H1 (cell line): ENCODE measurements at regions not wholly inside any gene's neighbourhood (a gene's known extent, or its start where the extent isn't known, plus 50 kb on each side); places are given as distances from the start of the nearest gene placed in this dataset.

Experiments used
- ATF2 ChIP-seq: IDR thresholded peaks from 2 replicates; pipeline ENCODE4 v1.6.1; 2012; ENCODE audit warnings: low read length, inconsistent platforms
- CHD7 ChIP-seq: fragments of 300-600 bp; sonication (generic); IDR thresholded peaks from 2 replicates; pipeline ENCODE4 v1.7.1; 2012; ENCODE audit warnings: low read length, moderate library complexity, mild to moderate bottlenecking, inconsistent platforms; ENCODE audit not compliant: insufficient replicate concordance
- CTCF ChIP-seq, 3 experiments: IDR thresholded peaks; 1 replicate in 2 of 3; 2 replicates in 1 of 3; pipeline versions ENCODE4 v1.5.1 to v1.6.1; 2011; ENCODE audit warnings: low read length in 3 of 3, mild to moderate bottlenecking in 3 of 3, inconsistent platforms in 2 of 3, low read depth in 1 of 3, moderate library complexity in 1 of 3; ENCODE audit not compliant: insufficient read depth in 1 of 3; ENCODE audit errors: control extremely low read depth in 1 of 3
- HDAC2 ChIP-seq, 2 experiments: fragments of 300-600 bp in 1 of 2; sonication (generic) in 1 of 2; IDR thresholded peaks; 2 replicates each; pipeline ENCODE4 v1.6.1; 2011 to 2012; ENCODE audit warnings: low read depth in 2 of 2, low read length in 2 of 2, mild to moderate bottlenecking in 2 of 2, moderate library complexity in 2 of 2, borderline replicate concordance in 1 of 2, inconsistent platforms in 1 of 2

GRCh38 chr16:87186876-87187533 lies 130.2 kb downstream of the C16orf95 start (continued):
- TF ChIP-seq CHD7, result no peak
- TF ChIP-seq CTCF (IDR thresholded peaks at IDR 0.05; ENCODE audit: control extremely low read depth in 1 of 3, insufficient read depth in 1 of 3, low read depth in 1 of 3, low read length in 3 of 3), result no peak
- no peak for TF ChIP-seq HDAC2 (IDR thresholded peaks at IDR 0.05; ENCODE audit: borderline replicate concordance in 1 of 2, low read depth in 2 of 2, low read length in 2 of 2)
- no peak for TF ChIP-seq ATF2
